Neural cell (in vitro differentiated cells): ENCODE measurements at regions not wholly inside any gene's neighbourhood (a gene's known extent, or its start where the extent isn't known, plus 50 kb on each side); places are given as distances from the start of the nearest gene placed in this dataset.

Source experiments
- H2AFZ ChIP-seq: fragments of 200-600, 300-800 bp; sonication (generic), shearing (Covaris generic); 2 replicates; pipeline ENCODE4 v1.6.0; 2014; ENCODE audit warnings: low read depth, mild to moderate bottlenecking, antibody characterized with exemption, low read length, moderate library complexity
- H3F3A ChIP-seq: fragments of 200-600 bp; shearing (Covaris generic); 2 replicates; pipeline ENCODE4 v1.6.1; 2016; ENCODE audit warnings: mild to moderate bottlenecking, moderate library complexity, mixed read lengths, antibody characterized with exemption, low read length; ENCODE audit not compliant: insufficient read depth, poor library complexity, severe bottlenecking
- H3K27ac ChIP-seq: fragments of 200-600, 300-800 bp; sonication (generic), shearing (Covaris generic); 2 replicates; pipeline ENCODE4 v1.5.1; 2014; ENCODE audit warnings: mild to moderate bottlenecking, low read length, moderate library complexity
- H3K27me3 ChIP-seq: fragments of 300-800, 200-600 bp; sonication (generic), shearing (Covaris generic); 2 replicates; pipeline ENCODE4 v1.6.0; 2014; ENCODE audit warnings: mild to moderate bottlenecking, low read depth, low read length, moderate library complexity; ENCODE audit not compliant: insufficient read depth
- H3K36me3 ChIP-seq: fragments of 300-800, 200-600 bp; sonication (generic), shearing (Covaris generic); 2 replicates; pipeline ENCODE4 v1.5.1; 2014; ENCODE audit warnings: mild to moderate bottlenecking, antibody characterized with exemption, low read length, moderate library complexity; ENCODE audit not compliant: insufficient read depth
- H3K4me2 ChIP-seq: fragments of 300-800, 200-600 bp; sonication (generic), shearing (Covaris generic); 2 replicates; pipeline ENCODE4 v1.6.0; 2014; ENCODE audit warnings: mild to moderate bottlenecking, low read length
- H3K4me3 ChIP-seq: fragments of 300-800, 200-600 bp; sonication (generic), shearing (Covaris generic); 2 replicates; pipeline ENCODE4 v1.5.1; 2014; ENCODE audit warnings: mild to moderate bottlenecking, low read length, moderate library complexity
- H3K79me2 ChIP-seq: fragments of 200-600 bp; shearing (Covaris generic); replicated peaks from 2 replicates; pipeline ENCODE4 v1.6.0; 2014; ENCODE audit warnings: mild to moderate bottlenecking, low read length, moderate library complexity; ENCODE audit not compliant: insufficient read depth
- H3K9ac ChIP-seq: fragments of 300-800, 200-600 bp; sonication (generic), shearing (Covaris generic); 2 replicates; pipeline ENCODE4 v1.6.1; 2016; ENCODE audit warnings: mild to moderate bottlenecking, low read length, mixed read lengths
- H3K9me2 ChIP-seq: fragments of 200-600 bp; shearing (Covaris generic); 2 replicates; pipeline ENCODE4 v1.6.1; 2016; ENCODE audit warnings: mild to moderate bottlenecking, low read length, mixed read lengths; ENCODE audit not compliant: insufficient read depth
- H3K9me3 ChIP-seq: fragments of 200-600, 300-800 bp; sonication (generic), shearing (Covaris generic); 2 replicates; pipeline ENCODE4 v1.6.1; 2016; ENCODE audit warnings: mild to moderate bottlenecking, mixed run types, low read length, moderate library complexity, mixed read lengths
- H4K20me1 ChIP-seq: fragments of 200-600 bp; shearing (Covaris generic); 2 replicates; pipeline ENCODE4 v1.6.1; 2016; ENCODE audit warnings: mild to moderate bottlenecking, mixed run types; ENCODE audit not compliant: insufficient read depth
- EP300 ChIP-seq: fragments of 450-650 bp; conservative IDR thresholded peaks from 2 replicates; pipeline ENCODE4 v1.6.1; 2014; ENCODE audit warnings: antibody characterized with exemption, mild to moderate bottlenecking, moderate library complexity; ENCODE audit not compliant: poor library complexity, severe bottlenecking
- EZH2 ChIP-seq: fragments of 200-600, 300-800 bp; shearing (Covaris generic), sonication (generic); IDR thresholded peaks from 2 replicates; pipeline ENCODE4 v1.6.1; 2014; ENCODE audit warnings: antibody characterized with exemption, low read length, borderline replicate concordance, mild to moderate bottlenecking; ENCODE audit not compliant: insufficient read depth, poor library complexity, severe bottlenecking
- MXI1 ChIP-seq: fragments of 450-650 bp; conservative IDR thresholded peaks from 2 replicates; pipeline ENCODE4 v1.6.1; 2014; ENCODE audit warnings: antibody characterized with exemption, mild to moderate bottlenecking; ENCODE audit not compliant: poor library complexity, severe bottlenecking
- POLR2AphosphoS5 ChIP-seq: IDR thresholded peaks from 2 replicates; pipeline ENCODE4 v1.6.1; 2012
- RAD21 ChIP-seq: fragments of 450-650 bp; conservative IDR thresholded peaks from 2 replicates; pipeline ENCODE4 v1.6.1; 2014; ENCODE audit warnings: antibody characterized with exemption, mild to moderate bottlenecking, moderate library complexity
- SMC3 ChIP-seq: fragments of 450-650 bp; conservative IDR thresholded peaks from 2 replicates; pipeline ENCODE4 v1.6.1; 2014; ENCODE audit warnings: antibody characterized with exemption, mild to moderate bottlenecking, moderate library complexity; ENCODE audit not compliant: poor library complexity
- TAF1 ChIP-seq: IDR thresholded peaks from 2 replicates; pipeline ENCODE4 v1.6.1; 2012; ENCODE audit warnings: low read depth
- TF ChIP-seq, protein P1 (sequence below): IDR thresholded peaks from 2 replicates; pipeline ENCODE4 v1.6.1; 2012; ENCODE audit warnings: borderline replicate concordance
- TF ChIP-seq, protein P2 (sequence below): fragments of 450-650 bp; IDR thresholded peaks from 2 replicates; pipeline ENCODE4 v1.5.1; 2014; ENCODE audit warnings: antibody characterized with exemption, mild to moderate bottlenecking, moderate library complexity; ENCODE audit not compliant: poor library complexity, severe bottlenecking

DNA sequence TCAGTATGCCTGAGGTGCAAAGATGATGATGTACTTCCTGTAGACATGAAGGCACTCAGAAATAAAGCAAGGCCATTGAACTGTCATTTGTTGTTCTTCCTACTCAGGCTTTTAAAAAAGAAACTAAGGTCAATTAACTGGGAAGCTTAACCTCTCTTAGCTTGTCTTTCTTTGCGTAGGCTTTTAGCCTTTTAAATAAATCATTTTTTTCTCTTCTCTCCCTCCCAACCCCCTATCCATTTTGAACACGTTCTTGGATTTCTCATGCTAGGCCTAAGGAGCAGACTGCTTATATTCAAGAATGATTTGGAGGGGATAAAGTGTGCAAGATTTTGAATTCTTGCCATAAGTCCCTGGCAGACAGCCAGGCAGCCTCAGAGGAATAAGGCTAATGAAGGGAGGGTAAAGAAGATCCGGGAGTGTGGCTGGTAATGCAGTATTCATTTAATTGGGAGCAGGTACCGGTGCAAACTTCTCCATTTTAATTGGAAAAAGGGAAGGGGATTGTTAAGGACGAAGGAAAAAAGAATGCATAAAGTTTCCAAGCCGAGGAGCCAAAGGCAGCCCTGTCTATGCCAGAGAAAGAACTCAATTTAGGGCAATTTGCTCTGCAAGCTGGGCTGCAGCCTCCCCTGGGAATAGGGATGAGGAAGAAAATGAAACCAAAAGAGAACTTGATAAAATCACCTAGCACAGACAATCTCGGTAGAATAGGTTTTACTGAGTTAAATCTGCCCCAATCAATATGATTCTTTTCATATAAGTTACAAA lies 343.8 kb upstream of the MMS22L start:
- Histone ChIP-seq H3K27me3 (no peaks in the 10 kb centered on the region), H3K79me2 (no peaks in the 10 kb centered on the region), H3K9me3 (no peaks in the 10 kb centered on the region), H3K36me3 (no peaks in the 10 kb centered on the region), H3K9ac (no peak overlapping the region), H3K4me2 (no peak overlapping the region), H2AFZ (no peak overlapping the region), H3K27ac (no peak overlapping the region), H3K9me2 (no peaks in the 10 kb centered on the region), H4K20me1 (no peaks in the 10 kb centered on the region), H3F3A (no peaks in the 10 kb centered on the region), H3K4me3 (no peak overlapping the region)
- TF ChIP-seq EZH2 (no peak), SMC3 (no peak), EP300 (no peak), POLR2AphosphoS5 (no peak), MXI1 (no peak), TAF1 (no peak), RAD21 (no peak)
- TF ChIP-seq, protein P1, sequence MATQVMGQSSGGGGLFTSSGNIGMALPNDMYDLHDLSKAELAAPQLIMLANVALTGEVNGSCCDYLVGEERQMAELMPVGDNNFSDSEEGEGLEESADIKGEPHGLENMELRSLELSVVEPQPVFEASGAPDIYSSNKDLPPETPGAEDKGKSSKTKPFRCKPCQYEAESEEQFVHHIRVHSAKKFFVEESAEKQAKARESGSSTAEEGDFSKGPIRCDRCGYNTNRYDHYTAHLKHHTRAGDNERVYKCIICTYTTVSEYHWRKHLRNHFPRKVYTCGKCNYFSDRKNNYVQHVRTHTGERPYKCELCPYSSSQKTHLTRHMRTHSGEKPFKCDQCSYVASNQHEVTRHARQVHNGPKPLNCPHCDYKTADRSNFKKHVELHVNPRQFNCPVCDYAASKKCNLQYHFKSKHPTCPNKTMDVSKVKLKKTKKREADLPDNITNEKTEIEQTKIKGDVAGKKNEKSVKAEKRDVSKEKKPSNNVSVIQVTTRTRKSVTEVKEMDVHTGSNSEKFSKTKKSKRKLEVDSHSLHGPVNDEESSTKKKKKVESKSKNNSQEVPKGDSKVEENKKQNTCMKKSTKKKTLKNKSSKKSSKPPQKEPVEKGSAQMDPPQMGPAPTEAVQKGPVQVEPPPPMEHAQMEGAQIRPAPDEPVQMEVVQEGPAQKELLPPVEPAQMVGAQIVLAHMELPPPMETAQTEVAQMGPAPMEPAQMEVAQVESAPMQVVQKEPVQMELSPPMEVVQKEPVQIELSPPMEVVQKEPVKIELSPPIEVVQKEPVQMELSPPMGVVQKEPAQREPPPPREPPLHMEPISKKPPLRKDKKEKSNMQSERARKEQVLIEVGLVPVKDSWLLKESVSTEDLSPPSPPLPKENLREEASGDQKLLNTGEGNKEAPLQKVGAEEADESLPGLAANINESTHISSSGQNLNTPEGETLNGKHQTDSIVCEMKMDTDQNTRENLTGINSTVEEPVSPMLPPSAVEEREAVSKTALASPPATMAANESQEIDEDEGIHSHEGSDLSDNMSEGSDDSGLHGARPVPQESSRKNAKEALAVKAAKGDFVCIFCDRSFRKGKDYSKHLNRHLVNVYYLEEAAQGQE: no peak
- TF ChIP-seq, protein P2, sequence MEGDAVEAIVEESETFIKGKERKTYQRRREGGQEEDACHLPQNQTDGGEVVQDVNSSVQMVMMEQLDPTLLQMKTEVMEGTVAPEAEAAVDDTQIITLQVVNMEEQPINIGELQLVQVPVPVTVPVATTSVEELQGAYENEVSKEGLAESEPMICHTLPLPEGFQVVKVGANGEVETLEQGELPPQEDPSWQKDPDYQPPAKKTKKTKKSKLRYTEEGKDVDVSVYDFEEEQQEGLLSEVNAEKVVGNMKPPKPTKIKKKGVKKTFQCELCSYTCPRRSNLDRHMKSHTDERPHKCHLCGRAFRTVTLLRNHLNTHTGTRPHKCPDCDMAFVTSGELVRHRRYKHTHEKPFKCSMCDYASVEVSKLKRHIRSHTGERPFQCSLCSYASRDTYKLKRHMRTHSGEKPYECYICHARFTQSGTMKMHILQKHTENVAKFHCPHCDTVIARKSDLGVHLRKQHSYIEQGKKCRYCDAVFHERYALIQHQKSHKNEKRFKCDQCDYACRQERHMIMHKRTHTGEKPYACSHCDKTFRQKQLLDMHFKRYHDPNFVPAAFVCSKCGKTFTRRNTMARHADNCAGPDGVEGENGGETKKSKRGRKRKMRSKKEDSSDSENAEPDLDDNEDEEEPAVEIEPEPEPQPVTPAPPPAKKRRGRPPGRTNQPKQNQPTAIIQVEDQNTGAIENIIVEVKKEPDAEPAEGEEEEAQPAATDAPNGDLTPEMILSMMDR: no peak

DNA sequence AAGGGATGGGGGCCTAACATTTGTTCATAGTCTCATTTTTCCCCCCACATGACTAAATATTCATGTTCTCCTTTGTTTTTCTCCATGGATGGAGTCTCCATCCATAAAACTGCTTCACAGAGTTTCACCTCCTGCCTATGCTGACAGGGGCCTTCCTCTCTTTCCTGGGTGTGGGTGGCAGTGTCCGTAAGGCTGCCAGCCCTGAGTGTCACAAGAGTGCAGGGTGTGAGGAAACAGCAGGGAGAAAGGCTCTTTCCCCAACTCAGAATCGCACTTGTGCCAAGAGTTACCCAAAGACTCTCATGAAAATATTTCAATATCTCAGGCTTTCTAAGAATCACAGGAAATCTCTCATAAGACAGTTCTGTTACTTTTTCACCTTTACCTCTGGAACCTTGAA lies 346.2 kb upstream of the MMS22L start:
- H2AFZ ChIP-seq: no peak overlapping the region
- H3K79me2 ChIP-seq: no peaks in the 10 kb centered on the region
- no peaks in the 10 kb centered on the region for H3K27me3 ChIP-seq
- H3F3A ChIP-seq: no peaks in the 10 kb centered on the region
- H3K27ac ChIP-seq: no peak overlapping the region
- no peaks in the 10 kb centered on the region for H3K36me3 ChIP-seq
- H3K4me3 ChIP-seq: no peak overlapping the region
- no peaks in the 10 kb centered on the region for H3K9me2 ChIP-seq
- no peak overlapping the region for H3K4me2 ChIP-seq
- no peaks in the 10 kb centered on the region for H4K20me1 ChIP-seq
- no peak overlapping the region for H3K9ac ChIP-seq
- H3K9me3 ChIP-seq: no peaks in the 10 kb centered on the region
- no peak for TF ChIP-seq RAD21
- no peak for TF ChIP-seq POLR2AphosphoS5
- no peak for TF ChIP-seq MXI1
- no peak for TF ChIP-seq EP300
- TF ChIP-seq SMC3: no peak
- TF ChIP-seq, protein P1: no peak
- TF ChIP-seq EZH2: no peak
